ENCODE measurements at regions not wholly inside any gene's neighbourhood (a gene's known extent, or its start where the extent isn't known, plus 50 kb on each side); places are given as distances from the start of the nearest gene placed in this dataset.
"Not testable (repeated sequence)": the region's sequence is repeated elsewhere in the genome, so short reads cannot be mapped to it uniquely, and the experiment has no call there.

GRCh38 chr3:96330795-96331194, 483.6 kb upstream of the EPHA6 start:
- DNase-seq = no peak

DNA sequence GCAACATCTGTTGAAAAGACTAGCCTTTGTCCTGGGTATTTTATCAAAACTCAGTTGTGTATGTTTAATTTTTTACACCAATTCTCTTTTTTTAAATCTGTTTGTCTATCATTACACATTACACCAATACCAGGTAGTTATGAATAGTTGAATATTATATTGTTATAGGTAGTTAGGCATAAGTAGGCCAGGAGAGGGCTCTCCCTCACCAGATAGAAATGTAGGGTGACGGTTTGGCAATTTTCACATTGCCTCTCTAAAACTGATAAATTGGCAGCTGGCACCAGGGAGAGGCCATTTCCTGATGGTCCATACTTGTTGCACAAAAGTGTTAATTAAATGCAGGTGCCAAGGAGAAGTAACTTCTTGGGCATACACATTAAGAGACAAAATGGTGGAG, 483.1 kb upstream of the EPHA6 start:
- DNase-seq = peak; percentile 9

DNA sequence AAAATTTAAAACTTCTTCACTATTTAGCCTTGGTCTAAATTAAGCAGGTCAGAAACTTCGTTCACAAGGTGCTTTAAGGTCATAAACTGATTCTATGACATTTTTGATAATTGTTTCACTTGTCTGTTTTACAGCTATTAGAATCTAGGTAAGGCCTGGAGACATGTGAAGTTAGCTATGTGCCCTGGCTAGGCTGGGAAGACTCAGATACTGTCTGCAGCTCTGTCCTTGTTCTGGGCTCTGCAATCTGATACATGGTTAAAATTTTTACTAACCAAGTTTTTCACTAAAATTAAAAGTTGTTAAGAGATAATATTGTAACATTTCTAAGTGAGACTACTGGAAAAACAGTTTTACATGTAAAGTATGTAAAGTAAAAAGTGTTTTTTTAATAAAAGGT, 479.6 kb upstream of the EPHA6 start:
- no peak for DNase-seq

DNA sequence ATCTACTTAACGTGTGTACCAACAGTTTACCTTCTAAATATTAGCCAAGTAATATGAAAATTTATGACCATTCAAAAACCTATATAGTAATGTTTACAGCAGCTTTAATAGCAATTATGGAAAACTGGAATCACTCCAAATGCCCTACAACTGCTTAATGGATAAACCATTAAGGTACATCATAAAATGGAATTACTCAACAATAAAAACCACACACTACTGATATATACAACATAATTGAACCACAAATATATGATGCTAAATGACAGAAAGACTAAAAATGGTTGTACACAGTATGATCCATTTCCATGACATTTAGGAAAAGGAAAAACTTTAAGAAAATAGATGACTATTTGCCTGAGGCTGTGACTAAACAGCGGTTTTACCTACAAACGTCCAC, 467.1 kb upstream of the EPHA6 start:
- no peak for DNase-seq

DNA sequence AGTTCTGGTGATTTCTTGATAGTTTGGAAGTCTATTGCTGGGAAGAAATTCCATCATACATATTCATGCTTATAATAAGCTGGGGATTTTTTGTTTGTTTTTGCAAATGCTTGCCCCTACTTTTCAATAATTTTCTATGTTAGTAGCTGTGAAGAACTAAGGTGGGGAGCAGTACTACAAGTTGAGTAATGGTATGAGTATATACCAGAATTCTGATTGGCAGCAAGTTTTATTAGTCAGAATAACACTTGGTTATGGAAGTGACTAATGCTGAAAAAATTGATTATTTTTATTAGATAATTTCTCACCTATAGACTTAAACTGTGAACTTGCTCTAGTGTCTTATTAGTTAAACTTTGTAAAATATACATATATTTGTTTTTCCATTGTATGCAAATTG, 462.8 kb upstream of the EPHA6 start:
- not testable (repeated sequence) for DNase-seq

DNA sequence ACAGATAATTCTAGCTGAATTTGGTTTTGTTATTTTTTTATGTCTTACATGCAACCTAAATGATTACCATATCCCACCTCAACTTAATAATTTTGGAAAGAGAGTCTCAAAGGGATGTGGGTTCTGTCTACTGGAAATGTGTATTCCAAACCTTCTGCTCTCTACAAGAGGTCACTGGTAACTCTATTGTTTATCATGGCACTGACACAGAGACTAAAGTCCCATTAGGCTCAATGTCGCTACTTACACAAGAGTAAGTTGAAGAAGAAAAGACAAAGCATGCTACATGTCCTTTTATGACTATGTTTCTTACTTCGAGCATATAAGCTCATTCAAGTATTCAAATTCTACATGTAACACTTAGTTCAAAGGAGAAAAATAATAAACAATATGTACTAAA, 460.3 kb upstream of the EPHA6 start:
- no peak for DNase-seq

- no peak for DNase-seq
Measured at GRCh38 chr3:96354742-96355141, 459.7 kb upstream of the EPHA6 start.

DNA sequence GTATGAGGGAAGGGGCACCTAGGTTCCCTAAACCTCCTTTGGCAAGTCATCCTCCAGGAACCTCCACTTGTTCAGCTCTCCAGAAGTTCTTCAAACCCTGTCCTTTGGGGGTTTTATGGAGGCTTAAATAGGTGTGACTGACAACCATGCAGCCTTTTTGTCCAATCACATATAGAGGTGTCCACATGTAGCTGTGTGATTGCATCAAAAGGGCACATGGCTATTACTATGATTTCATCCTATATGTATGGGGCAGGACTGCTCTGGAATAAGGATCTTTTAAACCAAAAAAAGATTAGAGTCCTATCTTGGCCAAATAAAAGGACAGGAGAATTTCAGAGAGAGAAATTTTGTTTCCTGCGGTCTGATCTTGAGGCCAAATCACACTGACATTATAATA, 453.2 kb upstream of the EPHA6 start:
- DNase-seq = no peak

DNA sequence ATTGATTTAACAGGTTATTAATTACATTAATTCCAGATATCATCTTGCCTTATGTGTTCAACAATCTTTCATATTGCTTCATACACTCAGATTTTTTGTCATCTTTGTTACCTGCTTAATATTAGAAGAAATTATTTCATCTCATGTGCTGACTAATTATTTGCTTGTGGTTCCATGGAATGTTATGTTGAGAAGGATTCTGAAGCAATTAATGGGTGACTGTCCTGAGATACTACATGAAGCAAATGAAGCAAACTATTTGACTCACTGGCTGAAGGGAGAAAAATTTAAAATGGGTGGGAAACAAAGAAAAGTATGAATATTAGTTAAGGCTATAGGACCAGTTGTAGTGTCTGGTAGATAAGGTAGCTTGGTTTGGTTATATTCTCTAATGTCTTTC, 443.8 kb upstream of the EPHA6 start:
- DNase-seq = no peak

DNA sequence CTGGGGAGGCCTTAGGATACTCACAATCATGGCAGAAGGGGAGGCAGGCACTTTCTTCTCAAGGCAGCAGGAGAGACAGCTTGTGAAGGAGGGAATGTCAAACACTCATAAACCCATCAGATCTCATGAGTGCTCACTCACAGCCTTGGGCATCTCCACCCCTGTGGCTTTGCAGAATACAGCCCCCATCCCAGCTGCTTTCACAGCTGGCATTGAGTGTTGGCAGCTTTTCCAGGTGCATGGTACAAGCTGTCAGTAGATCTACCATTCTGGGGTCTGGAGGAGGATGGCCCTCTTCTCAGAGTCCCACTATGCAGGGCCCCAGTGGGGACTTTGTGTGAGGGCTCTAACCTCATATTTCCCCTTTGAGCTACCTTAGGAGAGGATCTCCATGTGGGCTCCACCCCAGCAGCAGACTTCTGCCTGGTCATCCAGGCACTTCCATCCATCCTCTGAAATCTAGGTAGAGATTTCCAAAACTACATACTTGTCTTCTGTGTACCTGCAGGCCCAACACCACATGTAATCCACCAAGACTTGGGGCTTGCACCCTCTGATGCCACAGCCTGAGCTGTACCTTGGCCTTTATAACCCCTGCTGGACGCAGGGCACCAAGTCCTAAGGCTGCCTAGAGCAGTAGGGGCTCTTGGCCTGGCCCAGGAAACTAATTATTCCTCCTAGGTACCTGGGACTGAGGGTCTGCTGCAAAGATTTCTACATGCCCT, 404.2 kb upstream of the EPHA6 start:
- no peak for DNase-seq

DNA sequence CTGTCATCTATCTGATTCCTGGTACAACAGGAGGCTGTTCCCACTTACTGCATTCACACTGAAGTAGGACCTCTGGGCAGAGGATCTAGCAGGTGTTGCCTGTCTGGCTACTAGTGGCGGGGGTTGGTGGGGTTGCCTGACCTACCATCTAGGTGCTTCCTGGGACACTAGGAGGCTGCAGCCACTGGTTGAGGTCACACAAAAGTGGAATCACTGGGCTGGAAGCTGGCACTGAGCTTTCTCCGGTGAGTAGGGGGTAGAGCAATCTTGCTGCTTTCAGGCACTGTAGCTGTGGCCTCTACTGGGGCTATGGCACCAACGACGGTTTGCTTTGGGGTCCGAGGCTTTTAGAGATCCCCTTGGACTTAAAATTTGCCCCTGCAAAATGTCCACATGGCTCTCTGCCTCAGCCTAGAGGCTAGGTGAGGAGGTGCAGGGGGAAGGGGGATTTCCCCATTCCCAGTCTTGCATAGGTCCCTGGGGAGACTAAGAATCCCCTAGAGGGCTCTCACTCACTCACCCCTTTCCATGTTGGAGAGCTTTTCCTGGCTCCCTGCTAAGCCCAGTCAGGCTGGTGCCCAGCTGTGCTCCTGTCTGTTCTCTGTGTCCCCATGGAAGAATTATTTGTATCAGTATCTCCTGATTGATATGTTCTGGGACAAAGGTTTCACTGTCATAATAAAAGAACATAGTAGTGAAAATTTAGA, 397.7 kb upstream of the EPHA6 start:
- DNase-seq = no peak

GRCh38 chr3:96428097-96428496, 386.3 kb upstream of the EPHA6 start:
- no peak for DNase-seq

GRCh38 chr3:96430079-96430478, 384.3 kb upstream of the EPHA6 start:
- DNase-seq = no peak

GRCh38 chr3:96434651-96435050, 379.7 kb upstream of the EPHA6 start:
- DNase-seq = no peak

GRCh38 chr3:96449346-96449745, 365.0 kb upstream of the EPHA6 start:
- no peak for DNase-seq

- no peak for DNase-seq
Measured at GRCh38 chr3:96449803-96450202, 364.6 kb upstream of the EPHA6 start.

- DNase-seq = no peak
Measured at GRCh38 chr3:96450699-96451098, 363.7 kb upstream of the EPHA6 start.

GRCh38 chr3:96465521-96465920, 348.9 kb upstream of the EPHA6 start:
- DNase-seq = no peak

- no peak for DNase-seq
Measured at GRCh38 chr3:96466441-96466840, 348.0 kb upstream of the EPHA6 start.

DNA sequence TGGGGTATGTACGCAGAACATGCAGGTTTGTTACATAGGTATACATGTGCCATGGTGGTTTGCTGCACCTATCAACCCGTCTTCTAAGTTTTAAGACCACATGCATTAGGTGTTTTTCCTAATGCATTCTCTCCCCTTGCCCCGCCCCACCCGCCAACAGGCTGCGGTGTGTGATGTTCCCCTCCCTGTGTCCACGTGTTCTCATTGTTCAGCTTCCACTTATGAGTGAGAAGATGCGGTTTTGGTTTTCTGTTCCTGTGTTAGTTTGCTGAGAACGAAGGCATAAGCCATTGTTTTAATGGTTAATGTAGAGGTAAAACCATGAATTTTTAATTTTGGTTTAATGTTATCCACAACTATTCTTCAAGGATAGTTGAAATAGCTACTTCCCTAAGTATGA, 346.8 kb upstream of the EPHA6 start:
- no peak for DNase-seq

GRCh38 chr3:96478496-96478895, 335.9 kb upstream of the EPHA6 start:
- no peak for DNase-seq

DNA sequence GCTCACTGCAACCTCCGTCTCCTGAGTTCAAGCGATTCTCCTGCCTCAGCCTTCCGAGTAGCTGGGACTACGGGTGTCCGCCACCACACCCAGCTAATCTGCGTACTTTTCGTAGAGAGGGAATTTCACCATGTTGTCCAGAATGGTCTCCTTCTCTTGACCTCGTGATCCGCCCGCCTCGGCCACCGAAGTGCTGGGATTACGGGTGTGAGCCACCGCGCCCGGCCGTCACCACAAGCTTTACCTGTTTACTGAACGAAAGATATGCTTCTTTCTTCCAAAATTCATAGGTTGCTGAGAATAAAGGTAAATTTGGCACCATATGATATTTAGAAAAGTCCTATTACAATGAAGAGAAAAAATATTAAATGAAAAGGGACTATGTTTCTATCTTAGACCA, 333.5 kb upstream of the EPHA6 start:
- no peak for DNase-seq

DNA sequence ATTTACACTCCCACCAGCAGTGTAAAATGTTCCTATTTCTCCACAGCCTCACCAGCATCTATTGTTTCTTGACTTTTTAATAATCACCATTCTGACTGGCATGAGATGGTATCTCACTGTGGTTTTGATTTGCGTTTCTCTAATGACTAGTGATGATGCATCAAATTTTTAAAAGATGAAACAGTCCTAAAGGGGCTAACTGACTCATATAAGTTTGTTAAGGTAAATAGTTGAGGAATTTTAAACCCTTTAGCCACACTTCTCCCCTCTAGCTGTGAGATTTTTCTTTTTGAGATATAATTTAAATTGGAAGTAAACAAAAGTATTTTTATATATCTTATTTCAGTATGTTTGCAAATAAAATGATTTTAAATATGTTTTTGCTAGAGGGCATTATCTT, 331.2 kb upstream of the EPHA6 start:
- DNase-seq = not testable (repeated sequence)

DNA sequence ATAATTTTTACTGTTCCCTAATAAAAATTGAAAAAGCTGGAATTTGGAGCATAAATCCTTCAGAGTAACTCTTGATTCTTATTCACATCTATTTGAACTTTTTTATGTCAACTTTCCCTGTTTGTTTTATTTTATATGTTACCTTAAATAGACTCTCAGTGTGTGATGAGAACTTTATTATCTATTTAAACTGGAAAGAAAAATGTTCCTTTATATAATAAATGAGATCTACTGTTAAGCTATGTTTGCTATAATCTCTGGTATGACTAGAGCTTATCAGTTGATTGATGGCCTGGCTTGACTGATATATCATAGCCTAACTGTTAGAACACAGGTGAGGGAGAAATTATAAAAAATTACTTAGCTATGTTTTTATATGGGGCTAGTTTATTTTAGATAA, 330.6 kb upstream of the EPHA6 start:
- DNase-seq = no peak

GRCh38 chr3:96488708-96489107, 325.7 kb upstream of the EPHA6 start:
- DNase-seq = no peak
